ENCODE measurements at regions not wholly inside any gene's neighbourhood (a gene's known extent, or its start where the extent isn't known, plus 50 kb on each side); places are given as distances from the start of the nearest gene placed in this dataset.

GRCh38 chr3:161602475-161602874, 105.9 kb downstream of the OTOL1 start:
- H3K27ac ChIP-seq: no peak overlapping the region
- TF ChIP-seq EZH2phosphoT487 (IDR thresholded peaks at IDR 0.05) (no peak), EZH2 (IDR thresholded peaks at IDR 0.05) (no peak), CTCF (IDR thresholded peaks at IDR 0.05) (no peak)
- peaks cover 13% of the 10 kb centered on the region for H3K4me1 Mint-ChIP-seq
- H2AFZ ChIP-seq (replicated peaks): no peak overlapping the region
- no peak overlapping the region for H3K4me2 ChIP-seq
- H3K27ac Mint-ChIP-seq: no peak overlapping the region
- no peaks in the 10 kb centered on the region for H3K9me3 Mint-ChIP-seq
- H3K27me3 Mint-ChIP-seq (ENCODE audit: insufficient read depth, low read depth): peaks cover 2% of the 10 kb centered on the region
- no peak overlapping the region for H3K4me3 Mint-ChIP-seq
- no peaks in the 10 kb centered on the region for H3K79me2 ChIP-seq (ENCODE audit: low read depth)
- no peak for DNase-seq (ENCODE audit: low spot score)
- H3F3A ChIP-seq (ENCODE audit: low read depth): no peaks in the 10 kb centered on the region
- H3K4me3 ChIP-seq: no peak overlapping the region
- no peaks in the 10 kb centered on the region for H3K9me3 ChIP-seq (ENCODE audit: low read depth)
- no peaks in the 10 kb centered on the region for H4K20me1 ChIP-seq (ENCODE audit: low read depth)
- no peaks in the 10 kb centered on the region for H3K36me3 ChIP-seq
- H3K9ac ChIP-seq: no peak overlapping the region
- H3K4me1 ChIP-seq: peaks cover 6% of the 10 kb centered on the region
- H3K27me3 ChIP-seq: no peaks in the 10 kb centered on the region
- H3K36me3 Mint-ChIP-seq: no peaks in the 10 kb centered on the region

- no peaks in the 10 kb centered on the region for H3K27me3 ChIP-seq
- H3K4me1 ChIP-seq: peaks cover 6% of the 10 kb centered on the region
- no peaks in the 10 kb centered on the region for H3K36me3 Mint-ChIP-seq
- H3K9me3 Mint-ChIP-seq: no peaks in the 10 kb centered on the region
- no peaks in the 10 kb centered on the region for H4K20me1 ChIP-seq (ENCODE audit: low read depth)
- DNase-seq (ENCODE audit: low spot score): no peak
- no peaks in the 10 kb centered on the region for H3K9me3 ChIP-seq (ENCODE audit: low read depth)
- H3K27me3 Mint-ChIP-seq (ENCODE audit: insufficient read depth, low read depth): peaks cover 2% of the 10 kb centered on the region
- no peak overlapping the region for H3K4me2 ChIP-seq
- no peak overlapping the region for H3K27ac ChIP-seq
- H3F3A ChIP-seq (ENCODE audit: low read depth): no peaks in the 10 kb centered on the region
- no peak overlapping the region for H2AFZ ChIP-seq (replicated peaks)
- H3K9ac ChIP-seq: no peak overlapping the region
- TF ChIP-seq EZH2 (IDR thresholded peaks at IDR 0.05) (no peak), EZH2phosphoT487 (IDR thresholded peaks at IDR 0.05) (no peak), CTCF (IDR thresholded peaks at IDR 0.05) (no peak)
- H3K4me1 Mint-ChIP-seq: peaks cover 13% of the 10 kb centered on the region
- H3K36me3 ChIP-seq: no peaks in the 10 kb centered on the region
- H3K4me3 ChIP-seq: no peak overlapping the region
- H3K79me2 ChIP-seq (ENCODE audit: low read depth): no peaks in the 10 kb centered on the region
- H3K4me3 Mint-ChIP-seq: no peak overlapping the region
- no peak overlapping the region for H3K27ac Mint-ChIP-seq
Measured at GRCh38 chr3:161602918-161603317, 106.3 kb downstream of the OTOL1 start.

GRCh38 chr3:161607056-161607455, 110.4 kb downstream of the OTOL1 start:
- no peaks in the 10 kb centered on the region for H3K9me3 ChIP-seq (ENCODE audit: low read depth)
- no peak overlapping the region for H3K27ac ChIP-seq
- no peak overlapping the region for H3K4me3 ChIP-seq
- H3K4me1 ChIP-seq: no peaks in the 10 kb centered on the region
- no peak for DNase-seq (ENCODE audit: low spot score)
- H3F3A ChIP-seq (ENCODE audit: low read depth): no peaks in the 10 kb centered on the region
- H3K79me2 ChIP-seq (ENCODE audit: low read depth): no peaks in the 10 kb centered on the region
- no peak for TF ChIP-seq EZH2phosphoT487 (IDR thresholded peaks at IDR 0.05)
- TF ChIP-seq EZH2 (IDR thresholded peaks at IDR 0.05): no peak
- no peak for TF ChIP-seq CTCF (IDR thresholded peaks at IDR 0.05)
- no peaks in the 10 kb centered on the region for H3K4me1 Mint-ChIP-seq
- no peak overlapping the region for H3K4me3 Mint-ChIP-seq
- peaks cover 7% of the 10 kb centered on the region for H3K9me3 Mint-ChIP-seq
- no peak overlapping the region for H3K9ac ChIP-seq
- H2AFZ ChIP-seq (replicated peaks): no peak overlapping the region
- H3K4me2 ChIP-seq: no peak overlapping the region
- H3K36me3 Mint-ChIP-seq: no peaks in the 10 kb centered on the region
- no peak overlapping the region for H3K27ac Mint-ChIP-seq
- no peaks in the 10 kb centered on the region for H3K27me3 ChIP-seq
- H3K27me3 Mint-ChIP-seq (ENCODE audit: insufficient read depth, low read depth): peaks cover under 1% of the 10 kb centered on the region
- H4K20me1 ChIP-seq (ENCODE audit: low read depth): no peaks in the 10 kb centered on the region
- H3K36me3 ChIP-seq: no peaks in the 10 kb centered on the region
